Activated B cell treated with CpG ODN at 0.5 μM for 24 hours (primary cell): ENCODE measurements at regions not wholly inside any gene's neighbourhood (a gene's known extent, or its start where the extent isn't known, plus 50 kb on each side); places are given as distances from the start of the nearest gene placed in this dataset.

Source experiments
- ATAC-seq: fragments of 200-7000 bp; cut with Tn5 transposase; one replicate; pipeline ENCODE4 v1.10.0; 2021; ENCODE audit warnings: low read depth, mild to moderate bottlenecking, moderate library complexity
- CTCF ChIA-PET: fragments of 350-600 bp; sonication (Branson Sonifier 250); formaldehyde crosslinking; loops from one replicate; lab custom pipeline; 2021; ENCODE audit warnings: antibody characterized with exemption; lab: Charles Lee
- POLR2A ChIA-PET: fragments of 350-600 bp; sonication (Branson Sonifier 250); formaldehyde crosslinking; loops from one replicate; lab custom pipeline; 2021; ENCODE audit warnings: antibody characterized with exemption; lab: Charles Lee
- DNase-seq: peaks from one replicate; pipeline ENCODE4 v3.0.0; 2022
- H3K27ac Mint-ChIP-seq: one replicate; pipeline ENCODE4 v1.8.0; 2020; ENCODE audit warnings: mixed read lengths
- H3K27me3 Mint-ChIP-seq: one replicate; pipeline ENCODE4 v1.8.0; 2021; ENCODE audit warnings: mixed read lengths
- H3K36me3 Mint-ChIP-seq: one replicate; pipeline ENCODE4 v1.8.0; 2021; ENCODE audit warnings: low read depth, mixed read lengths
- H3K4me1 Mint-ChIP-seq: one replicate; pipeline ENCODE4 v1.8.0; 2021; ENCODE audit warnings: mixed read lengths
- H3K4me3 Mint-ChIP-seq: one replicate; pipeline ENCODE4 v1.8.0; 2020; ENCODE audit warnings: mild to moderate bottlenecking, mixed read lengths
- H3K9me3 Mint-ChIP-seq: one replicate; pipeline ENCODE4 v1.8.0; 2020; ENCODE audit warnings: mixed read lengths
- intact Hi-C: fragments of 100-400 bp; cut with micrococcal nuclease; formaldehyde crosslinking; loops from one replicate; pipeline ENCODE4 v1.15.1; 2024
- TF ChIP-seq, protein P1 (sequence below): fragments of 200-600 bp; IDR thresholded peaks from one replicate; pipeline ENCODE4 v1.8.0; 2022; ENCODE audit warnings: antibody characterized with exemption, mild to moderate bottlenecking

DNA sequence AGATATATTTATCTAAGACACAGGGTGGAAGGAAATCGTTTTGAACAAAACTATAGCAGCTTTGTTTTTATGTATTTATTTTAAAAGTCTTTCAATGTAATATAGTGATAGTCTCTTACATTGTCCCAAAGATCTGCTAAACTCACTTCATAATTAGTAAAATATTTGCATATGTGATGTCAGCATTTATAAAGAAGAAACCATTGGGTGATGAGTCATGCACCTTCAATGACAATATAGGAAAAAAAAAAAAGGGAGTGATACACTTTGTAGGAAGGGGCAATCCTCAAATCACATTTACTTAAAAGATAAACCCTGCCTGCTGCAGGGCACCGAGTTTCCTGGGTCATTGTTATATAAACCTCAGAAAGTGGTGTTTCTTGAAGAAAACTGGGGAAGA lies 112.4 kb upstream of the SEMA3C start:
- H3K36me3 Mint-ChIP-seq = no peaks in the 10 kb centered on the region
- peaks cover 5% of the 10 kb centered on the region for H3K9me3 Mint-ChIP-seq
- CTCF ChIA-PET = no interaction called here
- no peaks in the 10 kb centered on the region for H3K4me1 Mint-ChIP-seq
- H3K4me3 Mint-ChIP-seq = no peak overlapping the region
- POLR2A ChIA-PET = no interaction called here
- DNase-seq (no peak), ATAC-seq (no peak)
- TF ChIP-seq, protein P1, sequence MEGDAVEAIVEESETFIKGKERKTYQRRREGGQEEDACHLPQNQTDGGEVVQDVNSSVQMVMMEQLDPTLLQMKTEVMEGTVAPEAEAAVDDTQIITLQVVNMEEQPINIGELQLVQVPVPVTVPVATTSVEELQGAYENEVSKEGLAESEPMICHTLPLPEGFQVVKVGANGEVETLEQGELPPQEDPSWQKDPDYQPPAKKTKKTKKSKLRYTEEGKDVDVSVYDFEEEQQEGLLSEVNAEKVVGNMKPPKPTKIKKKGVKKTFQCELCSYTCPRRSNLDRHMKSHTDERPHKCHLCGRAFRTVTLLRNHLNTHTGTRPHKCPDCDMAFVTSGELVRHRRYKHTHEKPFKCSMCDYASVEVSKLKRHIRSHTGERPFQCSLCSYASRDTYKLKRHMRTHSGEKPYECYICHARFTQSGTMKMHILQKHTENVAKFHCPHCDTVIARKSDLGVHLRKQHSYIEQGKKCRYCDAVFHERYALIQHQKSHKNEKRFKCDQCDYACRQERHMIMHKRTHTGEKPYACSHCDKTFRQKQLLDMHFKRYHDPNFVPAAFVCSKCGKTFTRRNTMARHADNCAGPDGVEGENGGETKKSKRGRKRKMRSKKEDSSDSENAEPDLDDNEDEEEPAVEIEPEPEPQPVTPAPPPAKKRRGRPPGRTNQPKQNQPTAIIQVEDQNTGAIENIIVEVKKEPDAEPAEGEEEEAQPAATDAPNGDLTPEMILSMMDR = no peak
- H3K27ac Mint-ChIP-seq = no peak overlapping the region
- no peaks in the 10 kb centered on the region for H3K27me3 Mint-ChIP-seq
- intact Hi-C loops = no loop called here

DNA sequence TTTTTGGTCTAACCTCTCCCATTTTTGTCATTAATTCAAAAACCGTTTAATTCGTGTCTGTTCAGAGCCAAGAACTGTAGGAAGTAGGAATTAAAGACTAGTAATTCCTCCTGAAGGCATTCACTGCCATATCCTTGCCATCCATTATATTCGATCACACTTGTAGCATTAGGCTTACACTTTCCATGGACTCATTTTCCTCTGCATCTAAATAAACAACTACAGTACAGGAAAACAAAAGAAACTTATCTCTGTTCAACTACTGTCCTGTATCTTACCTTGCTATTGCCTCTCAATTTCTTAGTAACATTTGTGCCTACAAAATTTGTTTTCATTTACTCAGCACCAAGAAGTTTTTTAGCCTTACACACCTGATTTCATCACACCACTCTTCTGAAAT lies 111.6 kb upstream of the SEMA3C start:
- TF ChIP-seq, protein P1 = no peak
- ChIA-PET CTCF (no interaction called here), POLR2A (no interaction called here)
- Mint-ChIP-seq H3K4me1 (no peaks in the 10 kb centered on the region), H3K9me3 (peaks cover 5% of the 10 kb centered on the region), H3K27ac (no peak overlapping the region), H3K27me3 (no peaks in the 10 kb centered on the region), H3K36me3 (no peaks in the 10 kb centered on the region), H3K4me3 (no peak overlapping the region)
- ATAC-seq (no peak), DNase-seq (no peak)
- intact Hi-C loops = no loop called here

DNA sequence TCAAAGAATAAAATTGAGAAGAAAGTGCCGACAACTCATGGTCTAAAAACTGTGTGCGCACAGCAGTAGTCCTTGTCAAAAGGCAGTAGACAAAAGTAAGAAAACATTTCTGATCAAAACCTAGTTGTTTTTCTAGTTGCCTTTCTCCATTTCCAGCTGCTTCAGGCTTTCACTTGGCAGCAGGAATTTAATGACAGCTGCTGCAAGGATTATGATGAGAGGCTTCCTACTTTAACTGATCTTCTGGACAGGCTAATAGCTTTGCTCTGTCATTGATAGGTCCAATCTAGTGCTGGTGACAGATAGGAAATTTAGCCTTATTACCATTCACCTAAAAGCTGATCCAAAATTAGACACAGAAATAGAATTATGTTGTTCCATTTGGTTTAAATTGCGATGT lies 110.7 kb upstream of the SEMA3C start:
- POLR2A ChIA-PET = no interaction called here

DNA sequence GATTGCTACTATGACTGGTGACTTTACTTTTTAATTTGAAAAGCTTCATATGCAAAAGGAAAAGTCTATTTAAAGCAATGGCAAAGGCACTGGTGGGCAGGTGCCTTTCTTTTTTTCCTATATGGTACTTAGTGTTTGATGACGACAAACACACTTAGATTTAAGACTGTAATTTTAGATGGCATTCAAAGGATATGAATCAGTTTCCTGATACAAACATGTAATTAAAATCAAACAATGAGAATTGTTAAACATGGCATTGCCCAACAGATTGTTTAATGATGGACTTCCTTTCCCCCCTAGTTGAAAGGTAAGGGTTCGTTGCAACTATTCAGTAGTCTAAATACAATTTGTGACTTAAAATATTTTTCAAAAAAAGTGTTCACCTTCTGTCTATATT lies 106.5 kb upstream of the SEMA3C start:
- Mint-ChIP-seq H3K36me3 (no peaks in the 10 kb centered on the region), H3K27me3 (no peaks in the 10 kb centered on the region), H3K4me3 (no peak overlapping the region), H3K9me3 (peaks cover 3% of the 10 kb centered on the region), H3K4me1 (no peaks in the 10 kb centered on the region), H3K27ac (no peak overlapping the region)
- ATAC-seq (no peak), DNase-seq (no peak)
- ChIA-PET CTCF (no interaction called here), POLR2A (no interaction called here)
- intact Hi-C loops = no loop called here
- TF ChIP-seq, protein P1 = no peak

More for the DNA sequence above, 110.7 kb upstream of the SEMA3C start:
- Mint-ChIP-seq H3K27ac (no peak overlapping the region), H3K9me3 (peaks cover 5% of the 10 kb centered on the region), H3K4me1 (no peaks in the 10 kb centered on the region), H3K27me3 (no peaks in the 10 kb centered on the region), H3K36me3 (no peaks in the 10 kb centered on the region), H3K4me3 (no peak overlapping the region)
- TF ChIP-seq, protein P1 = no peak
- intact Hi-C loops = no loop called here
- no peak for DNase-seq
- ATAC-seq = no peak
- CTCF ChIA-PET = no interaction called here

DNA sequence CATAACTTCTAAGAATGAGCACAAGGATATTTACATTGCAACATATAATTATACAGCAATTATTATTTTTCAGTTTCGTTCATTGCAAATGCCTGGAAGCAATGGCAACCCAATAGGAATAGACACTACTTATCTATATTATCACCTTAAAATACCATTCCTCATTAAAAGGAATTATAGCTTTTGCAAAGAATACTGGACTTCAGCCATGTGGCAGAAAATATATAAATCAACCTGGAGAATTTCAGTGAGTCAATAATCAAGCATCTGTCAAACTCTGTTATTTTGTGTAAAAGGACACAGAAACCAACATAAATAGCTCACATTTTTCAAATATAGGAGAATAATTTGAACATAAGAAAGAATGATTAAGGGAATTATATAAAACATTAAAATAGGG lies 96.1 kb upstream of the SEMA3C start:
- Mint-ChIP-seq H3K27ac (no peak overlapping the region), H3K4me3 (no peak overlapping the region), H3K4me1 (no peaks in the 10 kb centered on the region), H3K36me3 (no peaks in the 10 kb centered on the region), H3K27me3 (no peaks in the 10 kb centered on the region), H3K9me3 (peaks cover 4% of the 10 kb centered on the region)
- ChIA-PET CTCF (no interaction called here), POLR2A (no interaction called here)
- ATAC-seq (no peak), DNase-seq (no peak)
- TF ChIP-seq, protein P1 = no peak
- intact Hi-C loops = no loop called here
